NOMO-1 (cell line): ENCODE measurements at regions not wholly inside any gene's neighbourhood (a gene's known extent, or its start where the extent isn't known, plus 50 kb on each side); places are given as distances from the start of the nearest gene placed in this dataset.
"Not testable (repeated sequence)": the region's sequence is repeated elsewhere in the genome, so short reads cannot be mapped to it uniquely, and the experiment has no call there.

ENCODE experiments used
- DNase-seq, 2 experiments: peaks; one replicate each; lab custom pipeline; 2025; ENCODE audit not compliant: unreplicated experiment in 2 of 2; lab: John Stamatoyannopoulos, UW

GRCh38 chr4:34335156-34335555, 1909.2 kb downstream of the ARAP2 start:
- DNase-seq = not testable (repeated sequence)

DNA sequence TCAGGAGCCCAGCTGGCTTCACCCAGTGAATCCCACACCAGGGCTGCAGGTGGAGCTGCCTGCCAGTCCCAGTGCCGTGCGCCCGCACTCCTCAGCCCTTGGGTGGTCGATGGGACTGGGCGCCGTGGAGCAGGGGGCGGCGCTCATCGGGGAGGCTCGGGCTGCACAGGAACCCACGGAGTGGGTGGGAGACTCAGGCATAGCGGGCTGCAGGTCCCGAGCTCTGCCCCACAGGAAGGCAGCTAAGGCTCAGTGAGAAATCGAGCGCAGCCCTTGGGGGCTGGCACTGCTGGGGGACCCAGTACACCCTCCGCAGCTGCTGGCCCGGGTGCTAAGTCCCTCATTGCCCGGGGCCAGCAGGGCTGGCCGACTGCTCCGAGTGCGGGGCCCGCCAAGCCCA, 1908.8 kb downstream of the ARAP2 start:
- not testable (repeated sequence) for DNase-seq

- DNase-seq = no peak
Measured at GRCh38 chr4:34362654-34363053, 1881.7 kb downstream of the ARAP2 start.

- no peak for DNase-seq
Measured at GRCh38 chr4:34363842-34364241, 1880.5 kb downstream of the ARAP2 start.

GRCh38 chr4:34365946-34366345, 1878.4 kb downstream of the ARAP2 start:
- no peak for DNase-seq

DNA sequence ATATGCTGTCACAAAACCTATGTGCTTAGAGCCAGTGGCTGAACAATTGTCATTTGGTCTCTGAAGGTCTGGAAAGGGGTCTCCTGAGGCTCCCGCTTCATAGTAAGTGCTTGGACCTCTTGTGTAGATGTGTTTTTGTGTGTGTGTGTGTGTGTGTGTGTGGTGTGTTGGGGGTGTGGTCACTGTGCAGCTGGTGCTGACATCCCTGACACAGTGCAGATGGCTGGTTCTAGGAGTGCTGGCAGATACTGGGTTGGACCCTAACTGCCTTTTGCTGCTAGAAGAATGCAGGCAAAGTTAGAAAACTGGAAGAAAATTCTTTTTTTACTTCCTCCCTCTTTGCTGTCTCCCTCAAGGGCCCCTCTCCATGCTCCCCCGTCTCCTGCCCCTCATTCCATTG, 1872.6 kb downstream of the ARAP2 start:
- DNase-seq = no peak

GRCh38 chr4:34372815-34373214, 1871.5 kb downstream of the ARAP2 start:
- no peak for DNase-seq

DNA sequence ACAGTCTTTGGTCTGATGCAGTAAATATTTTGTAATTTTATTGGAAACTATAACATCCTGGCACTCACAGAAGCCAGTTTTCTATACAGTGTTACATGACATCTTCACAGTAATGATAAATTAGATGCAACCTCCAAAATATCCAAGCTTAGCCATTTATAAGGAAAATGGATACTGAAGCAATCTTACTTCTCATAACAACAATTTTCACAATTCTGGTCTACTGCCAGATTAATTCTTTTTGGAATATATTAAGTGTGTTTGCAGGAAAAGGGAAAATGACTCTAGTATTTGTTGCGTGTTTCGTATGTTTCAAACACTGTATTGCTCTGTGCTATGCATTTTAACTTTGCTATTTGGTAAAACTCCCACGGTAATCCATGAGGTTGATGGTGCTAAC, 1870.9 kb downstream of the ARAP2 start:
- no peak for DNase-seq

DNA sequence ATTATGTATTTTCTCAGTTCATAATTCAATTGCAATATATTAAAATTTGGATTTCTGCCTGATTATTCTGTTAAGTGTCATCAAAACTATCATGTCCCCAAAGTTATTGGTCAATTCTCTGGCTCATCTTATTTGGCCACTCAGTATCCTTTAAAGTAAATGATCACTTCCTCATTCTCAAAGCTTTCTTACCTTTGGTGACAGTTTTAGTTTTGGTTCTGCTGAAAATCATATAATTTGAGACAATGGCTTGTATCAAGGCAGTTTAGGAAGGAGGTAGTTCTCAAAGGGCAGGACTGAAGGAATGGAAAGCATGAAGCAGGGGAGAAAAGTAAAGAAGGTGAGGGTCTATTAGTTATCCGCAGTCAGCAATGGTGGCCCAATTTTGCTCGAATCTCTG, 1832.1 kb downstream of the ARAP2 start:
- no peak for DNase-seq

DNA sequence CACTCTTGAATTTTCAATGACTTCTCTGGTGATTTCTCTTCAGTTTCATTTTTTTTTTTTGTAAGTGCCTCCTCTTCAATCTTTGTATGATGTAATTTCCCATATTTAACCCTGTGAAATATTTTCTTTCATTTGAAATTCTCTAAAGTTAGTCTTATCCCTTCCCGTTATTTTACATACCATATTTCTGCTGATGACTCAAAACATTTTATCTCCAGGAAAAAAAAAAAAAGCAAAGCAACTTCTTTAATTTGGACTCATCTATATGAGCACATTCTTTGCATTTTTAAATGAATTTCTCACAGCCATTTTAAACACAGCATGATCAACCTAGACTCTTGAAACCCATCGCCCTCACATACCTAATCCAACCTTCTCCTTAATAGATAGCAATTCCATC, 1831.4 kb downstream of the ARAP2 start:
- DNase-seq = no peak

DNA sequence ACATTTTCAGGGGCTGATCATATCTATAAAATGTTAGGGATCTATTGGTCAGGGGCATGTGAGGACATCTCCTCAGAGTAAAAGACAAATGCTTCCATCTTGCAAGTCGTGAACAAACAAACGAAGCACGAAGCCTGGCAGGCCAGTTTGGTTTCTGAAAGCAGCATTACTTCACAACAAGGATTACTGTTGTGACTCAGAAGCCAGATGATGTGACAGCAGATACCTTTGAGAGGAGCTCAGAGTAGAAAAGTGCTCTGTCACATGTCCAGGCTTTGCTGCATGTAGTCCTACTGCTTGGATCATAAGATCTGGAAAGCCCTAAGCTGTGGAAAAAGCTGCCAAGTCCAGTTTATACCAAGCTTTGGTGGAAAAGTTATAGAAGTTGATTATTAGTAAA, 1827.2 kb downstream of the ARAP2 start:
- no peak for DNase-seq

- no peak for DNase-seq
Measured at GRCh38 chr4:34419871-34420270, 1824.4 kb downstream of the ARAP2 start.

DNA sequence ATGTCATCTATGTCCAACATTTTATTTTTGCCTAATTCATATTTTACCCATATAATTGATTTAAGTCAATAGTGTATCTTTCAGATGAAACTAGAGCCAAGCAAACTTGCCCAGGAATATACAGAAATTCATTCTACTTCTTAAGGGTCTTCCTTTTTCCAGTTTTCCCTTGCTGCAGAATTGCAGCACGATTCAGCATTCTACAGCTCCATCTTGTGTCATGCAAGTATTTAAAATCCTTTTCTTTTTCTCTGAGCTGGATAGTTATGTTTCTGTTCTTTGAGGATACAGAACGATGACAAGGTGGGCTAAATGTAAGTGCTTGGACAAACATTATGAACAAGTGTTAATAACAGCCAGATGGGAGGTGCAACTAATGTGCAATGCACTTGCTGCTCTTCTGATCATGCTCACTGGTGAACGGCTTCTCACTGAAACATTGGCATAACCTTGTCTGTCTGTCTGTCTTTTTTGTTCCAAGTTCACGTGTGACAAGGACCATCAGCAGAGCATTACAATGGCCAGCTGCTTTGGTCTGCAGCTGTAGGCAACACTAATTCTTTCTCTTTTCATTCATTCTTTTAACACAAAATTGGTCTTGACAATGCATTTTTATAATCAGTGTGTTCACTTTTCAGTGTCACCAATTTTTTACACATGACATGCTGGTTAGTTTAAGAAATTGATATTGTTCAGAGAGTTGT, 1821.7 kb downstream of the ARAP2 start:
- DNase-seq = no peak

- DNase-seq = no peak
Measured at GRCh38 chr4:34432706-34433105, 1811.6 kb downstream of the ARAP2 start.

DNA sequence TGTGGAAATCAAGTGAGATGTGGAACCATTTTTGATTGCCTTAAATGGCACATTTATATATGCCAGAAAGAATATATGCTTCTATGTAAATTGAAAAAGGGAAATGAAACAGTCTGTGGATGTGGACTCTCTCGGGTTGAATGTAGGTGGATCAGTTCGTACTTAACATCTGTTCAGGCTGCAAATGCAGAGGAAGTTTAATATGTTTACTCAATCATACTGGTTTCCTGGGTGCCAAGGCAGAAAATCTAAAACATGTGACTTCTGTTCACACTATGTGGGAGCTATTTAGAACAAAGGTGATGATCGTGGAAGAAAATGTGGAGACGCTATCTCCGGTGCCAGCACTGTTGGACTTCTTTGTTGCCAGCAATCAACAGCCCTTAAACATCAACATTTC, 1809.9 kb downstream of the ARAP2 start:
- DNase-seq = peak in 1 of 2 experiments; percentile 4

DNA sequence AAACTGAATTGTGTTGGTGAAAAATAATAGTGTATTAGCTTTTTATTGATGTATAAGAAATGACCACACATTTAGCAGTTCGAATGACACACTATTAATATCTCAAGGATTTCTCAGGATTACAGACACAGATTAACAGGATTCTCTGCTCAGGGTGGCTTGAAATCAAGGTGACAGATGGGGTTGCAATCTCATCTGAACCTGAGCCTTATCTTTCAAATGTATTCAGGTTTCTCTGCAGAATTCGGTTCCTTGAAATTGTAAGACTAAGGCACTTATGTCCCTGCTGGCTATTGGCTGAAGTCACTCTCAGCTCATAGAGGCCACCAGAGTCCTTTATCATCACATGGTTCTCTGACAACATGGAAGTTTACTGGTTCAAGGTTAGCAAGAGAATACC, 1780.1 kb downstream of the ARAP2 start:
- no peak for DNase-seq

DNA sequence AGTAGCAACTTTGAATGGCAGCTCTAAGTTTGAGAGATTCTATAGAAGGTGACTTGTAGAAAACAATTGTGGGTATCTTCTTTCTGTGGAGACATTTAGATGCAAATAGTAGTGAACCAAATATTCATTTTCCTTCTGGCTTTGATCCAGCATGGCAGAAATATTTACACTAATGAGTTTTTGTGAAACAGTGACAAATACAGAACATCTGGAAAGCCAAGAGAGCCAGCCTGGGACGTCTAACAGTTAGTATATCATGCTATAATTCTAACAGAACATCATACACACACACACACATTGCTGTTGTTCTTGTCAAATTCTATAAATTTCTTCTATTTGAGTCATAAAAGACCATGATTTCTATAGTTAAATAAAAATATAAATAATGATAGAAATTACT, 1777.9 kb downstream of the ARAP2 start:
- DNase-seq = no peak

- DNase-seq = no peak
Measured at GRCh38 chr4:34469516-34469915, 1774.8 kb downstream of the ARAP2 start.

GRCh38 chr4:34485252-34485651, 1759.1 kb downstream of the ARAP2 start:
- no peak for DNase-seq

GRCh38 chr4:34486461-34487363, 1757.6 kb downstream of the ARAP2 start:
- no peak for DNase-seq

DNA sequence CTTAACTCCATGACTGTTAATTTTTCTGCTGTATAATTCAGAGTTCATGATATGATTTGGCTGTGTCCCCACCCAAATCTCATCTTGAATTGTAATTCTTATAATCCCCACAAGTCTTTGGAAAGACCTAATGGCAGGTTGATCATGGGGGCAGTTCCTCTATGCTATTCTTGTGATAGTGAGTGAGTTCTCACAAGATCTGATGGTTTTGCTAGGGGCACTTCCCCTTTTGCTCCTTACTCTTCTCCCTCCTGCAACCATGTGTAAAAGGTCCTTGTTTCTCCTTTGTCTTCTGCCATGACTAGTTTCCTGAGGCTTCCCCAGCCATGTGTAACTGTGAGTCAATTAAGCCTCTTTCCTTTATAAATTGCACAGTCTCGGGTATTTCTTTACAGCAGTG, 1751.9 kb downstream of the ARAP2 start:
- no peak for DNase-seq

GRCh38 chr4:34502086-34502485, 1742.2 kb downstream of the ARAP2 start:
- no peak for DNase-seq
